HG02885 (cell line): ENCODE measurements at regions not wholly inside any gene's neighbourhood (a gene's known extent, or its start where the extent isn't known, plus 50 kb on each side); places are given as distances from the start of the nearest gene placed in this dataset.
A peak's percentile ranks its signal among the peaks of the same experiment; 100 is the strongest.
"Not testable (repeated sequence)": the region's sequence is repeated elsewhere in the genome, so short reads cannot be mapped to it uniquely, and the experiment has no call there.

Source experiments
- ATAC-seq: cut with Tn5 transposase; IDR thresholded peaks from one replicate; pipeline ENCODE4 v1.9.1; 2021; ENCODE audit warnings: mild to moderate bottlenecking; ENCODE audit not compliant: unreplicated experiment, poor library complexity

DNA sequence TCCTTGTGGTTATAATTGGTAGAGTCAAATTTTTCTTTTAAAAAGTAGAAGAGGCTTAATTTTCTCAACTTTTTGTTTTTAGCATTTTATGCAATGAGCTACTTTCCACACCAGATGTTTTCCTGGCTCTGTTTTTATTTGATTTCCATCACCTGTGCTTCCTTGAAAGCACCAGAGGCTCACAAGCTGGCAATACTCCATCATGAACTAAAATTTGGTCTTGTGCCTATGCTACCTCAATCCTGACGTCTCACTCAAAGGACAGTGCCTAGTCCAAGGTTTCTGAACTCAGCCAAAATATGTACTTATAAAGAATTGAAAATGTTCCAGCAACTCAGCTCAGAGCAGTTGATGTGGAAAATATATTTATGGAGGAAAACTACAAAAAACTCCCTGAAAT lies 914.0 kb upstream of the PRKX start:
- ATAC-seq, result no peak

- ATAC-seq, result no peak
Observed at GRCh38 chrX:4622486-4623167, 909.2 kb upstream of the PRKX start.

GRCh38 chrX:4613651-4614050 lies 900.2 kb upstream of the PRKX start:
- not testable (repeated sequence) for ATAC-seq

- no peak for ATAC-seq
Observed at GRCh38 chrX:4588893-4589292, 875.4 kb upstream of the PRKX start.

DNA sequence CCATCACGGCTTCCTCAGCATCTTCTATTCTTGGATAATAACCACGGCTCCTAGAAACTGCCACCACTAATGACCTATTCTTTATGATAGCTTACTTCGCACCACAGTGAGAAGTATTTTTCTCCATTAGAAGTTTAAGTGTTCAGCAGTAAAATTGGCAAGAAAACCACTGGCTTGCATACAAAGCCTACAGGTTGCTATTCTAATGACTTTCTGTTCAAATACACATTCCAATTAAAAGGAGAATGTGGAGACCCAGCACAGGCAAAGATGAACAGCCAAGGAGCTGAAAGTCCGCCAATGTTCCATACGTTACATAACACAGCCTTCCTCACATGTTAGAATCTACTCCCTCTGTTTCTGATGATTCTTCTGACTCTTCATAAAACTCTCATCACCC lies 875.0 kb upstream of the PRKX start:
- ATAC-seq, result no peak

- no peak for ATAC-seq
Observed at GRCh38 chrX:4588056-4588455, 874.6 kb upstream of the PRKX start.

GRCh38 chrX:4579999-4580398 lies 866.5 kb upstream of the PRKX start:
- no peak for ATAC-seq

DNA sequence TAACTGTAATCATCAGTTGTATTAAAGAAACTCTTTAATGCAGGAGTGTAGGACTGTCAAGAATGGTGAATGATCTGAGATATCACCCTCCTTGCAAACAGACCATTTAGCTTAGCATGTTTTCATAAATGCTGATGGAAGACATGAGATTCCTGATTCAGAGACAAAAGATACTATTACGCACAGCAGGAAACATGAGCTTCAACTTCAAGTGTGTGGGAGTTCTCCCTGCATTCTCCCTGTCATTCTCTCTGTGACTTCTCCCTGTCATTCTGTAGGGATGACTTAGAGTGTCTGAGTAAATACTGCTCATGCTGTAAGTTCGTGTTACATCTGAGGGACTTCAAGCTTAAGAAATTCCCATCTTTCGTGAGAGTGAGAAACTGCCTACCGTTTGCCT lies 866.0 kb upstream of the PRKX start:
- no peak for ATAC-seq

DNA sequence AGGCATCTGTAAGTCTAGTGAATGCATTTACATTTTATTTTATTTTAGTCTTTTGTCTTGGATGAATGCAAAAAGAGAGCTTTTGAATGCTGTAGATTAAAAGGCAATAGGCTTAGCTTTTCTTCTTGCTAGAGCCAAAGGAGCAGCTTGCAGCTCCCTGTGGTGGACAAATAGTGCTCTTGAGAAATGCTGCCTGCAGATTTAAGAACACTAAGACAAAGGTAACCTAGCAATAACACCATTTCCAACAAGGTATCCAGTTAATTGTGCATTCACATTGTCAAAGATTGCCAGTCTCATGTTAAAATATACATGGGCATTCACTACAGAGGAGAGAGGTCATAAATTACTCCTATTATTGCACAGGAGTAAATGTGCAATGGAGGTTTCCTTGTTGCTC lies 859.2 kb upstream of the PRKX start:
- ATAC-seq, result no peak

- no peak for ATAC-seq
Observed at GRCh38 chrX:4570151-4570550, 856.7 kb upstream of the PRKX start.

DNA sequence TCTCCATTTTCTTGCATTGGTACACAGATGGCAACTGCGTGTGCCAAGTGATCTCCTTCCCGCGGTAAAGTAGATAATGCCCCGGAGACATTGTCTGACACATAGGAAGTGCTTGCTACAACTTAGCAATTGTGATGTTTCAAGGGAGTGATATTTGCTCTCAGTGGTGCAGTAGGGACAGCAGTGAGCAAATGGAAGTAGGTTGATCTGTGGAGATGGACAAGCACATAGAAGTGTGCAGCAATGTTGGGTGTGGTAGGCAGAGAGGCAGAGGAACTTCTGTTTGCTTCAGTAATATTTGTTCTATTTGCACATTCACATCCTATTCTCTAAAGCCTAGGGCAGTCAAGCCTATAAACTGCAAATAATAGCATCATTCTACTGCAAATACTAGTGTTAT lies 846.7 kb upstream of the PRKX start:
- ATAC-seq, result no peak

GRCh38 chrX:4550018-4550417 lies 836.6 kb upstream of the PRKX start:
- no peak for ATAC-seq

DNA sequence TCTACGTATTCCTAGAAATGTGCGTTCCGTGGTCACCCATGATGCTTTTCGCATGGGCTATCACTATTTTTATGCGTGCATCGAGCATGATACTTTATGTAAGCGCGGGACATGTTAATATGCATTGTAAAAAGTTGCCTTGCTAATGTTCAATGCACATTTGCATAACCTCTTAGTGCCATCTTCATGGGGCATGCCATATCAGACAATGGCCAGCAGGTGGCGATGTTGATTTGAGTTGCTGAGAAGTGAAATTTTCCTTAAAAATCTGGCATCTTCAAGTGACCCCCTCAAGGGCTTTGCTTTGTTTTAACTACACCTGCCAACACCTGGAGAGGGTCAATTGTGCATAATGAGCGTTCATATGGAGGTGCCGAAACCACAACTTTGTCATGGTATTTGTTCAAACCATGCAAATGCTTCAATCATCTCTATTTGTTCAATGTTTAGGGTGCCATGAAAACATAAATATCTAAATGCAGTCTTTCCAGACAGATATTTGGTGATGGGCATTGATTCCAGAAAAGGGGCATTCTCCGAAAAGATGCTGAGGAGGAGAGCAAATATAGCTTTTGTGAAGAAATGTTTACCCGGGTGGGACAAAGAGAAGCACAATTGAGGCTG lies 833.9 kb upstream of the PRKX start:
- ATAC-seq, result peak; percentile 82

DNA sequence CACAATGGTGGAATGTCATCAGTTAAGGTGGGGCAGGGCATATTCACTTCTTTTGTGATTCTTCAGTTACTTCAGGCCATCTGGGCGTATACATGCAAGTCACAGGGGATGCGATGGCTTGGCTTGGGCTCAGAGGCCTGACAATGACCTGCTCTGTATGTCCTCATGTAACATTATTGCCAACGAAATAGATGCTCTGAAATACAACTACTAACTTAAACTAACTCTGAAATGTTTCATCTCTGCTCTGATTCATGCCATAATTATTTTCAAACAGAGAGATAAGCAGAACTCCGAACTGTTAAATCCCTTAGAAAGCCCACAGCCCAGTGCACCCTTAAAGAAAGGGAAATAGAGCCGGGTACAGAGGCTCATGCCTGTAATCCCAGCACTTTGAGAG lies 832.7 kb upstream of the PRKX start:
- not testable (repeated sequence) for ATAC-seq

GRCh38 chrX:4528247-4528646 lies 814.8 kb upstream of the PRKX start:
- ATAC-seq, result no peak

GRCh38 chrX:4485912-4486311 lies 772.5 kb upstream of the PRKX start:
- no peak for ATAC-seq

DNA sequence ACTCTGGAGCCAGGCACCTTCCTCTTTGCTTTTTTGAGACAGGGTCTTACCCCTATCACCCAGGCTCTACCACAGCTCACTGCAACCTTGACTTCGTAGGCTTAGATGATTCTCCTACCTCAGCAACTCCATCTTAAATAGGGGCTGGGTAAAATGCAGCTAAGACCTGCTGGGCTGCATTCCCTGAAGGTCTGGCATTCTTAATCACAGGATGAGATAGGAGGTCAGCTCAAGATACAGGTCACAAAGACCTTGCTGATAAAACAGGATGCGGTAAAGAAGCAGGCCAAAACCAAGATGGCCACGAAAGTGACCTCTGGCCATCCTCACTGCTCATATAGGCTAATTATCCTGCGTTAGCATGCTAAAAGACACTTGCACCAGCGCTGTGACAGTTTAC lies 770.8 kb upstream of the PRKX start:
- no peak for ATAC-seq

- ATAC-seq, result no peak
Observed at GRCh38 chrX:4451591-4451990, 738.1 kb upstream of the PRKX start.

DNA sequence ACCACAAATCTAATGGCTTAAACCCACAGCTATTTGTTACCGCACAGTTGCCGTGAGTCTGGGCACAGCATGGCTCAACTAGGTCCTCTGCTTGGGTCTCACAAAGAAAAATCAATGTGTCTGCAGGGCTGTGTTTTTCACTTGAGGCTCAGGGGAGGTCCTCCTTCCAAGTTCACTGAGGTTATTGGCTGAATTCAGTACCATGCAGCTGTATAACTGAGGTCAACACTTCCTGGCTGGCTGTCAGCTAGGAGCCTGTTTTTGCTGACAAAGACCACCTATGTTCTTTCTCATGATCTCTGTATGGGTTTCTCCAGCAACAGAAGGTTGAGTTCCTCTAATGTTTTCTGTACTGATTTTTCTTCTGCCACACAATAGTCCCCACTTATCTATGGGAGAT lies 736.7 kb upstream of the PRKX start:
- no peak for ATAC-seq

DNA sequence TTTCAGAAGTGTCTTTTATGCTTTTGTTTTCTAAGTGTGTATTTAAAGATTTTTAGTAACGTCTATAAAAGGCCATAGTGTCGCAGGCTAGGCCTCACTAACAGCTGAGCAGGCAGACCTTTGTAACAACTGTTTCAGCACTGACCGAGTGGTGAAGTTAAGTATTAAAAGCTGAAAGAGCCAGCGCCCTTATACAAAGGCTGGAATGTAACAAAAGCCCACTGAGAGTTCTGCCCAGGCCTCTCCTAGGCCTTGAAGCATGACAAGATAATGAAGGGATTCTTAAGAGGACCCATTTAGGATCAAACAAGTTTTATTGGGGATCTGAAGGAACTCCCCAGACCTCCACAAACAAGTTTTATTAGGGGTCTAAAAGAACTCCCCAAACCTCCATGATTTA lies 722.5 kb upstream of the PRKX start:
- ATAC-seq, result no peak

GRCh38 chrX:4397471-4397870 lies 684.0 kb upstream of the PRKX start:
- no peak for ATAC-seq

DNA sequence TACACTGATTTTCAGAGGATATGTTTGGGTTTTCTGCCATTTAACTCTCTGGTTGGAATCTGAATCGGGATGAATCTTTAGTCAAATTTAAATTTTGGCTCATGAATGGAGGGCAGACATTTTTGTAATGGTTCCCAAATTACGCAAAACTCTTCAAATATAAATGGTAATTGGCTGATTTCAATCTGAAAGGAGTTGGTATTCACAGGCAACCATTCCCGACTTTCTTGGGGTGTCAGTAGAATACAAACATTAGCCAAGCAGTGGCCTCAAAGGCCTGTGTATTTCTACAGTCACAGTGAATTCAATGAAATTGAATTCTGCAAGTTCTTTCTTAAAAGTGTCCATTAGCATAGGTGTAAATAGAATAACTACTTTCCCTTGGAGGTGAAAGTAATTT lies 668.8 kb upstream of the PRKX start:
- ATAC-seq, result no peak
